H9 (cell line): ENCODE measurements at regions not wholly inside any gene's neighbourhood (a gene's known extent, or its start where the extent isn't known, plus 50 kb on each side); places are given as distances from the start of the nearest gene placed in this dataset.

Experiments used
- DNase-seq: peaks from one replicate; pipeline ENCODE4 v3.0.0-alpha.2; 2017
- H2AFZ ChIP-seq: one replicate; pipeline ENCODE4 v1.6.1; 2013; ENCODE audit warnings: mild to moderate bottlenecking, low read length, control low read depth, moderate library complexity
- H2AK5ac ChIP-seq: 2 replicates; pipeline ENCODE4 v1.6.1; 2013; ENCODE audit warnings: low read length, control low read depth, mixed read lengths; ENCODE audit not compliant: insufficient read length
- H2BK120ac ChIP-seq: one replicate; pipeline ENCODE4 v1.6.1; 2013; ENCODE audit warnings: low read depth, mild to moderate bottlenecking, low read length, control low read depth, inconsistent platforms; ENCODE audit not compliant: poor library complexity, severe bottlenecking
- H2BK12ac ChIP-seq: 2 replicates; pipeline ENCODE4 v1.6.1; 2013; ENCODE audit warnings: low read length, control low read depth, mixed read lengths, low read depth; ENCODE audit not compliant: insufficient read length
- H2BK15ac ChIP-seq: 2 replicates; pipeline ENCODE4 v1.6.1; 2013; ENCODE audit warnings: low read depth, low read length, control low read depth
- H2BK20ac ChIP-seq: one replicate; pipeline ENCODE4 v1.6.1; 2013; ENCODE audit warnings: low read depth, mild to moderate bottlenecking, low read length, control low read depth, inconsistent platforms; ENCODE audit not compliant: poor library complexity, severe bottlenecking
- H2BK5ac ChIP-seq: 2 replicates; pipeline ENCODE4 v1.6.1; 2013; ENCODE audit warnings: low read length, control low read depth, mixed read lengths; ENCODE audit not compliant: insufficient read length
- H3K14ac ChIP-seq: 2 replicates; pipeline ENCODE4 v1.6.1; 2013; ENCODE audit warnings: low read length, control low read depth; ENCODE audit not compliant: insufficient read depth
- H3K18ac ChIP-seq: 2 replicates; pipeline ENCODE4 v1.6.1; 2013; ENCODE audit warnings: low read depth, mild to moderate bottlenecking, mixed read lengths, low read length, control low read depth; ENCODE audit not compliant: insufficient read length
- H3K23ac ChIP-seq: 2 replicates; pipeline ENCODE4 v1.6.1; 2013; ENCODE audit warnings: low read length, control low read depth, mixed read lengths, low read depth; ENCODE audit not compliant: insufficient read length
- H3K23me2 ChIP-seq: 2 replicates; pipeline ENCODE4 v1.6.1; 2013; ENCODE audit warnings: low read depth, mild to moderate bottlenecking, mixed read lengths, low read length, control low read depth; ENCODE audit not compliant: insufficient read length, poor library complexity, severe bottlenecking
- H3K27ac ChIP-seq: 2 replicates; pipeline ENCODE4 v1.5.1; 2013; ENCODE audit warnings: low read length, control low read depth, mixed read lengths, low read depth; ENCODE audit not compliant: insufficient read length
- H3K27me3 ChIP-seq: 2 replicates; pipeline ENCODE4 v1.6.1; 2013; ENCODE audit warnings: low read length, control low read depth, inconsistent platforms; ENCODE audit not compliant: insufficient read depth
- H3K4ac ChIP-seq: 2 replicates; pipeline ENCODE4 v1.6.1; 2013; ENCODE audit warnings: low read depth, mild to moderate bottlenecking, control low read depth, inconsistent platforms, low read length, moderate library complexity
- H3K4me1 ChIP-seq: 2 replicates; pipeline ENCODE4 v1.6.1; 2013; ENCODE audit warnings: low read length, control low read depth, inconsistent platforms; ENCODE audit not compliant: insufficient read depth
- H3K4me2 ChIP-seq: 2 replicates; pipeline ENCODE4 v1.6.1; 2013; ENCODE audit warnings: low read length, control low read depth, mixed read lengths; ENCODE audit not compliant: insufficient read length, insufficient read depth
- H3K56ac ChIP-seq: 2 replicates; pipeline ENCODE4 v1.6.1; 2013; ENCODE audit warnings: low read depth, mild to moderate bottlenecking, mixed read lengths, low read length, control low read depth; ENCODE audit not compliant: insufficient read length
- H3K79me1 ChIP-seq: 2 replicates; pipeline ENCODE4 v1.6.1; 2013; ENCODE audit warnings: low read depth, mild to moderate bottlenecking, moderate library complexity, low read length, control low read depth, inconsistent platforms; ENCODE audit not compliant: insufficient read depth, poor library complexity, severe bottlenecking
- H3K79me2 ChIP-seq: 2 replicates; pipeline ENCODE4 v1.6.1; 2013; ENCODE audit warnings: low read length, control low read depth, inconsistent platforms; ENCODE audit not compliant: insufficient read depth
- H3K9ac ChIP-seq: 2 replicates; pipeline ENCODE4 v1.6.1; 2013; ENCODE audit warnings: low read length, control low read depth, mixed read lengths; ENCODE audit not compliant: insufficient read length; ENCODE audit errors: extremely low read depth
- H3K9me3 ChIP-seq: one replicate; pipeline ENCODE4 v1.6.1; 2013; ENCODE audit warnings: low read depth, low read length, inconsistent platforms; ENCODE audit not compliant: control insufficient read depth
- H3T11ph ChIP-seq: one replicate; pipeline ENCODE4 v1.6.1; 2013; ENCODE audit warnings: mild to moderate bottlenecking, low read length, control low read depth, inconsistent platforms
- H4K20me1 ChIP-seq: one replicate; pipeline ENCODE4 v1.6.1; 2013; ENCODE audit not compliant: control insufficient read depth, insufficient read length, insufficient read depth
- H4K5ac ChIP-seq: 2 replicates; pipeline ENCODE4 v1.6.1; 2013; ENCODE audit warnings: low read depth, mild to moderate bottlenecking, mixed read lengths, low read length, control low read depth; ENCODE audit not compliant: insufficient read length
- H4K8ac ChIP-seq: replicated peaks from 2 replicates; pipeline ENCODE4 v1.6.1; 2013; ENCODE audit warnings: low read length, control low read depth, mixed read lengths, low read depth; ENCODE audit not compliant: insufficient read length
- H4K91ac ChIP-seq: 2 replicates; pipeline ENCODE4 v1.6.1; 2013; ENCODE audit warnings: low read depth, mild to moderate bottlenecking, moderate library complexity, mixed read lengths, low read length, control low read depth; ENCODE audit not compliant: insufficient read length
- H3K27ac Mint-ChIP-seq, 3 experiments: 2 replicates in 2 of 3; 3 replicates in 1 of 3; pipeline ENCODE4 v1.8.0; 2020 to 2021; ENCODE audit warnings: mixed read lengths in 3 of 3, mild to moderate bottlenecking in 1 of 3, moderate library complexity in 1 of 3
- H3K27me3 Mint-ChIP-seq: 2 replicates; pipeline ENCODE4 v1.8.0; 2021; ENCODE audit warnings: low read depth, mild to moderate bottlenecking, moderate library complexity, mixed read lengths
- H3K36me3 Mint-ChIP-seq, 3 experiments: 2 replicates in 2 of 3; 3 replicates in 1 of 3; pipeline ENCODE4 v1.8.0; 2020 to 2021; ENCODE audit warnings: low read depth in 3 of 3, mixed read lengths in 3 of 3; ENCODE audit not compliant: insufficient read depth in 1 of 3
- H3K4me1 Mint-ChIP-seq, 2 experiments: 2 replicates each; pipeline ENCODE4 v1.8.0; 2020; ENCODE audit warnings: mixed read lengths in 2 of 2
- H3K4me3 Mint-ChIP-seq, 2 experiments: 2 replicates in 1 of 2; 3 replicates in 1 of 2; pipeline ENCODE4 v1.8.0; 2020 to 2021; ENCODE audit warnings: mild to moderate bottlenecking in 2 of 2, mixed read lengths in 2 of 2, moderate library complexity in 1 of 2
- H3K9me3 Mint-ChIP-seq, 2 experiments: 2 replicates in 1 of 2; 3 replicates in 1 of 2; pipeline ENCODE4 v1.8.0; 2020; ENCODE audit warnings: mild to moderate bottlenecking in 2 of 2, mixed read lengths in 2 of 2, moderate library complexity in 1 of 2
- WGBS: extraction: QIAGEN DNeasy Blood & Tissue Kit; methylation state at CpG from one replicate; pipeline ENCODE4 v1.1.7; 2013; ENCODE audit warnings: missing lambda C conversion rate, low lambda C conversion rate, mixed read lengths; ENCODE audit not compliant: insufficient read length; ENCODE audit errors: extremely low coverage; 5-methylcytosine and 5-hydroxymethylcytosine counted together
- TF ChIP-seq, protein P1 (sequence below): fragments of 200-600 bp; sonication (generic); conservative IDR thresholded peaks from 3 replicates; pipeline ENCODE4 v1.8.0; 2021; ENCODE audit warnings: antibody characterized with exemption, mild to moderate bottlenecking

DNA sequence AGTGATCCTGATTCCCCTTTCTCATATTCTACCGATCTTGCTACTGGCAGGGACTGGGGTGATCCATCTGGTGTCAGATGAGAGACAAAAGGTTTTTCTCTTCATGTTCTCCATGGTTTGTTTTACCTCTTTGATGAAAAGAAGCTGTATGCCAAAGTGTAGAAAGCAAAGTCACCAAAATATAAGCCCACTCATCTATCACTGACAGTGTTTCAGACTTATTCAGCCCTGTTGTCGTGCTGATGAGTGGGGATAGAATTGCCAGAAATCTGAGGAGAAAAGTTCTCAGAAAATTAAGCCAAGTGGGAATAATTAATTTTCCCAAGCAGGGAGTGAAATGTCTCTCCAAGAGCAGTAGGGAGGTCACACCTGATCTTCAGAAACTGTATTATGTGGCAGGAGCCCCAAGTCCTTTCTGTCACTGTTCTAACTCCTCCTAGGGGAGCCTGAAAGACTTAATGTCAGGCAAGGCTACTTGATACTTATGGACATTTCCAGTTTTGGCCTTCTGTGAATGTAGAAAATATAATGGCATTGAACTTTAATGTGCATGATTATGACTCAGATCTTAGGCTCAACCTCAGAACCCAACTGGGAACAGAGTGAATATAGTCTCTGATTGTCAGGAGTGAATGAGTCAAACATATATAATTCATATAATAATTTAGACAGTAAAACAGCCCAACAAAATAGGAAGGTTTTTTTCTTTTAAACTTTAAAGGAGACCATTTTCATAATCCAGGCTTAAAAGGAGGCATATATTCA, 298.1 kb downstream of the ANKRD50 start:
- Mint-ChIP-seq H3K9me3 (no peaks in the 10 kb centered on the region), H3K4me1 (no peaks in the 10 kb centered on the region), H3K27me3 (no peaks in the 10 kb centered on the region), H3K27ac (no peak overlapping the region), H3K4me3 (no peak overlapping the region), H3K36me3 (no peaks in the 10 kb centered on the region)
- no peak overlapping the region for H3K27ac ChIP-seq
- no peak overlapping the region for H2AK5ac ChIP-seq
- no peak overlapping the region for H3K14ac ChIP-seq
- no peaks in the 10 kb centered on the region for H3K23me2 ChIP-seq
- no peaks in the 10 kb centered on the region for H3K79me1 ChIP-seq
- no peaks in the 10 kb centered on the region for H3K79me2 ChIP-seq
- no peaks in the 10 kb centered on the region for H4K20me1 ChIP-seq
- H4K91ac ChIP-seq = no peak overlapping the region
- H4K8ac ChIP-seq = no peak overlapping the region
- H3K9me3 ChIP-seq = no peaks in the 10 kb centered on the region
- H3K4me2 ChIP-seq = no peak overlapping the region
- no peak overlapping the region for H2BK12ac ChIP-seq
- no peak overlapping the region for H4K5ac ChIP-seq
- no peak overlapping the region for H3K56ac ChIP-seq
- H2BK120ac ChIP-seq = no peak overlapping the region
- no peaks in the 10 kb centered on the region for H3K27me3 ChIP-seq
- TF ChIP-seq, protein P1, sequence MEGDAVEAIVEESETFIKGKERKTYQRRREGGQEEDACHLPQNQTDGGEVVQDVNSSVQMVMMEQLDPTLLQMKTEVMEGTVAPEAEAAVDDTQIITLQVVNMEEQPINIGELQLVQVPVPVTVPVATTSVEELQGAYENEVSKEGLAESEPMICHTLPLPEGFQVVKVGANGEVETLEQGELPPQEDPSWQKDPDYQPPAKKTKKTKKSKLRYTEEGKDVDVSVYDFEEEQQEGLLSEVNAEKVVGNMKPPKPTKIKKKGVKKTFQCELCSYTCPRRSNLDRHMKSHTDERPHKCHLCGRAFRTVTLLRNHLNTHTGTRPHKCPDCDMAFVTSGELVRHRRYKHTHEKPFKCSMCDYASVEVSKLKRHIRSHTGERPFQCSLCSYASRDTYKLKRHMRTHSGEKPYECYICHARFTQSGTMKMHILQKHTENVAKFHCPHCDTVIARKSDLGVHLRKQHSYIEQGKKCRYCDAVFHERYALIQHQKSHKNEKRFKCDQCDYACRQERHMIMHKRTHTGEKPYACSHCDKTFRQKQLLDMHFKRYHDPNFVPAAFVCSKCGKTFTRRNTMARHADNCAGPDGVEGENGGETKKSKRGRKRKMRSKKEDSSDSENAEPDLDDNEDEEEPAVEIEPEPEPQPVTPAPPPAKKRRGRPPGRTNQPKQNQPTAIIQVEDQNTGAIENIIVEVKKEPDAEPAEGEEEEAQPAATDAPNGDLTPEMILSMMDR = no peak
- H2AFZ ChIP-seq = no peak overlapping the region
- no CpG with 5 or more reads among the region's 2 CpGs for WGBS
- H2BK5ac ChIP-seq = no peak overlapping the region
- H3K4me1 ChIP-seq = no peaks in the 10 kb centered on the region
- no peak overlapping the region for H3T11ph ChIP-seq
- no peak overlapping the region for H2BK20ac ChIP-seq
- no peak overlapping the region for H3K18ac ChIP-seq
- H3K4ac ChIP-seq = no peak overlapping the region
- H2BK15ac ChIP-seq = no peak overlapping the region
- DNase-seq = no peak
- no peak overlapping the region for H3K9ac ChIP-seq
- H3K23ac ChIP-seq = no peak overlapping the region
